ENCODE measurements at regions not wholly inside any gene's neighbourhood (a gene's known extent, or its start where the extent isn't known, plus 50 kb on each side); places are given as distances from the start of the nearest gene placed in this dataset.
"Not testable (repeated sequence)": the region's sequence is repeated elsewhere in the genome, so short reads cannot be mapped to it uniquely, and the experiment has no call there.

DNA sequence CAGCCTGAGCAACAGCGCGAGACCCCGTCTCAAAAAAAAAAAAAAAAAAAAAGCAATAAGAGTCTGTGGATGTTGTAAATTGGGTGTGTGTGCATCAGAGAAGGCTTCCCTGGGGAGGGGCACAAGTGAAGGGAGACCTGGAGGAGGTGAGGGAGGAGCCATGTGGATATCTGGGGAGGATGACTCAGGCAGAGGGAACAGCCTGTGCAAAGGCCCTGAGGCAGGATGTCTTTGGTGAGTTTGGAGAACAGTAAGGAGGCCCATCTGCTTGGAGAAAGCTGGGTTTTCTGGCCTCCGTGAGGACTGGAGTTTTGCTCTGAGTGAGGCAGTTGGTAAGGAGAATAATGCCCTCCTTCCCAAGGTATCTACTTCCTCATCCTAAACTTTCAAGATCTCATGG, 81.9 kb upstream of the ADGRL1 start:
- DNase-seq (ENCODE audit: low spot score); intact Hi-C loops (cut with DNase I): not testable (repeated sequence)

DNA sequence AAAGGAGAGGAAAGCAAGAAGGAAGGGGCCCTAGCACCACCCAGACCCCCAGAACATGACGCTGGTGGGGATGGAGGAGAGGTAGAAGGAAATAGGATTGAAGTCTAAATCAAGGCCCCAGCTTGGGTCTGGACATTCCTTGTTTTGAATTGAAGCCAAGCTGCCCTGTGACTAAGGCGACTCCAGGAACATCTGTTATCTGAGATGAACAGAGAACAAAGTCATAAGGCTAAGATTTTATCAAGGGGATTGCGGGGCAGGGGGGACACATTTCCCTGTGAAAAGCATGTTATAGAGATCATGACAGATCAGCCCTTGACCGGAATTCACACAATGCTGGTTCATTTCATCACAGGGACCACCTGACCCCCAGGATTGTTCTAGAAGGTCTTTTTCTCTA, 80.6 kb upstream of the ADGRL1 start:
- intact Hi-C loops (cut with DNase I); DNase-seq (ENCODE audit: low spot score): not testable (repeated sequence)

DNA sequence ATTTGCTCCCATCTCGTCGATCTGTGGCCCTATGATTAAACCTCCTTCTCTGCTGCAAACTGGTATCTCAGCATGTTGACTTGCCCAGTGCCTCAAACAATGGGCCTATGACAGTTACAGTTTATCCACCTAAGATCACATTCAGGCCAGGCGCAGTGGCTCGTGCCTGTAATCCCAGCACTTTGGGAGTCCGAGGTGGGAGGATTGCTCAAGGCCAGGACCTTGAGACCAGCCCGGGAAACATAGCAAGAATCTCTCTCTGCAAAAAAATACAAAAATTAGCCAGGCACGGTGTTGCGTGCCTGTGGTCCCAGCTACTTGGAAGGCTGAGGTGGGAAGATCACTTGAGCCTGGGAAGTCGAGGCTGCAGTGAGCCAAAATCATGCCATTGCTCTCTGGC, 79.8 kb upstream of the ADGRL1 start:
- intact Hi-C loops (cut with DNase I) = not testable (repeated sequence)

DNA sequence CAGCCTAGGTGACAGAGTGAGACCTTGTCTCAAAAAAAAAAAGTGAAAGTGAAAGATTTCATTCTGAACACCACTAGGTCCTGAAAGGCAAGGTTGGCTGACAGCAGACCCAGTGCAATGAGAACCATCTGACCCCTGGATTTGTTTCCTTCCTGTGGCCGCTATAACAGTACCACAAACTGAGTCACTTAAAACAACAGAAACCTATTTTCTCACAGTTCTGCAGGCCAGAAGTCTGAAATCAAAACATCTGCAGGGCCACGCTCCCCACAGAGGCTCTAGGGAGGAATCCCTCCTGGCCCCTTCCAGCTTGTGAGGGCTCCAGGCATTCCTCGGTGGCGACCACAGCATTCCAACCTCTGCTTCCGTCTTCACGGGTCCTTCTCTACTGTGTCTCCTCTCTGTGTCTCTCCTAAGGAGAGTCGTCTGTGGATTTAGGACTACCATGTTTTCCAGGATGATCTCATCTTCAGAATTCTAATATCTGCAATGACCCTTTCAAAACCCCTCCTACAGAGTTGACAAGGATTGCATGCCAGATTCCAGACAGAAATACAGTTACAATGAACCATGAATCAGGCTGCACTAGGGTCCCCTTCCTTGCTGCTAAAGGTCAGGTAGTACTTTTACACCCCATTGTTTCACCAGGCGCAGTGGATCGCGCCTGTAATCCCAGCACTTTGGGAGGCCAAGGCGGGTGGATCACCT, 78.0 kb upstream of the ADGRL1 start:
- intact Hi-C loops (cut with DNase I); DNase-seq (ENCODE audit: low spot score): not testable (repeated sequence)

More for the DNA sequence above, 79.8 kb upstream of the ADGRL1 start:
- DNase-seq (ENCODE audit: low spot score) = not testable (repeated sequence)

DNA sequence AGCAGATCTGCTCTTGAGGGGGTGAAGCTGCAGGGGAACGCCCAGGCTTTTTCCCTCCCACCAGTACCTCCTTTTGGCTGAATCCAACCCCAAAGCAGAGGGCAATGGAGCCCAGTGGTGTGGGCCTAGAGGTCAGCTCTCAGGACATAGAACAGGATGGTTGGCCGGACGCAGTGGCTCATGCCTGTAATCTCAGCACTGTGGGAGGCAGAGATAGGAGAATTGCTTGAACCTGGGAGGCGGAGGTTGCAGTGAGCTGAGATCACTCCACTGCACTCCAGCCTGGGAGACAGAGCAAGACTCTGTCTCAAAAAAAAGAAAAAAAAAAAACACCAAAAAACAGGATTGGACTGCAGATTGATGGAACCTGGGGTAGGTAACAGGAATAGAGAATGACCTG, 73.3 kb upstream of the ADGRL1 start:
- DNase-seq (ENCODE audit: low spot score); intact Hi-C loops (cut with DNase I): not testable (repeated sequence)

DNA sequence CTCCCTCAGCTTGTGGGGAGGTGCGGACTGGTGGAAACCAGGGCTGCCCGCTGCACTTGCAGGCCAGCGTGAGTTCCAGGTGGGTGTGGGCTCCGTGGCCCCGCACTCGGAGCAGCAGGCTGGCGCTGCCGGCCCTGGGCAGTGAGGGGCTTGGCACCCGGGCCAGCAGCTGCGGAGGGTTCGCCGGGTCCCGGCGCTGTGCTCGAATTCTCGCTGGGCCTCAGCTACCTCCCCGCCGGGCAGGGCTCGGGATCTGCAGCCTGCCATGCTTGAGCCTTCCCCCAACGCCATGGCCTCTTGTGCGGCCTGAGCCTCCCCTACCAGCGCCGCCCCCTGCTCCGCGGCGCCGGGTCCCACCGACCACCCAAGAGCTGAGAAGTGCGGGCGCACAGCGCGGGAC, 71.6 kb upstream of the ADGRL1 start:
- no peak for DNase-seq (ENCODE audit: low spot score)
- intact Hi-C loops (cut with DNase I) = no loop called here

DNA sequence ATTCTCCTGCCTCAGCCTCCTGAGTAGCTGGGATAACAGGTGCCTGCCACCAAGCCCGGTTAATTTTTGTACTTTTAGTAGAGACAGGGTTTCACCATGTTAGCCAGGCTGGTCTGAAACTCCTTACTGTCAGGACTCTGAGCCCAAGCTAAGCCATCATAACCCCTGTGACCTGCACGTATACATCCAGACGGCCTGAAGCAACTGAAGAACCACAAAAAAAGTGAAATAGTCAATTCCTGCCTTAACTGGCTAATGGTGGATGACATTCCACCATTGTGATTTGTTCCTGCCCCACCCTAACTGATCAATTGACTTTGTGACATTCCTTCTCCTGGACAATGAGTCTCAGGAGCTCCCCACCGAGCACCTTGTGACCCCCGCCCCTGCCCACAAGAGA, 69.9 kb upstream of the ADGRL1 start:
- intact Hi-C loops (cut with DNase I) = not testable (repeated sequence)

DNA sequence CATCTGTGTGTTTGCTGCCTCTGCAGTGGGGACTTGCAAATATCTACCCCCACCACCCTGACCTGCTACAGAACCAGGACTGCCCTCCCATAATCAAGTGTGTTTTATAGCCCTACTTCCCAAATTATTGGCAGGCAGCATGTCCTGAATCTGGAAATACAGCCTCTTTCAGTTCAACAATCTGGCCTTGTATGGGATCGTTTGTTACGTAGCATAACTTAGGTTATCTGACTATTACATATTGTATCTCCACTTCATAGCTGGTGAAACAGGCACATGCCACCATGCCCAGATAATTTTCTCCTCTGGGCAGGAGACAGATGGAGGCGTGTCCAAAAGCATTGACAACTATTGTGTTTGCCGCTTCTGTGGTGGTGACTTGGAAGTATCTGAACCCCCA, 66.7 kb upstream of the ADGRL1 start:
- intact Hi-C loops (cut with DNase I) = no loop called here
- DNase-seq (ENCODE audit: low spot score) = no peak

More for the DNA sequence above, 69.9 kb upstream of the ADGRL1 start:
- DNase-seq (ENCODE audit: low spot score) = not testable (repeated sequence)

DNA sequence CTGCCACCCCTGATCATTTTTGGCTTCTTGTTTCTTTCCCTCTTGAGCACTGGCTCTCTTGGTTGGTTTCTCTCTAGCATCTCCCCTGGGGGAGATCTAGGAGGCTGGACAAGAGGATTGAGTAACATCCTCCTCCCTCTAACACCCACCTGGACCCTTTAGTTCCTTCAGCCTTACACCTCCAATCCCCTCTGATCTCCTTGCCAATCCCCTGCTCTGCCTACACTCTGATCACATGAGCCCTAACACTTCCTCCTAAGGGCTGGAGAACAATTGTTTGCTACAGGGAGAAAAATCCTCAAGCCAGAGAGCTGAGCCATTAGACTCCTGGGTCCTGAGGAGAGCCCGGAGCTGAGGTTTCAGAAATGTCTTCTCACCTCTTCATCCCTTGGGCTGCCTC, 65.9 kb upstream of the ADGRL1 start:
- intact Hi-C loops (cut with DNase I) = no loop called here
- DNase-seq (ENCODE audit: low spot score) = no peak

DNA sequence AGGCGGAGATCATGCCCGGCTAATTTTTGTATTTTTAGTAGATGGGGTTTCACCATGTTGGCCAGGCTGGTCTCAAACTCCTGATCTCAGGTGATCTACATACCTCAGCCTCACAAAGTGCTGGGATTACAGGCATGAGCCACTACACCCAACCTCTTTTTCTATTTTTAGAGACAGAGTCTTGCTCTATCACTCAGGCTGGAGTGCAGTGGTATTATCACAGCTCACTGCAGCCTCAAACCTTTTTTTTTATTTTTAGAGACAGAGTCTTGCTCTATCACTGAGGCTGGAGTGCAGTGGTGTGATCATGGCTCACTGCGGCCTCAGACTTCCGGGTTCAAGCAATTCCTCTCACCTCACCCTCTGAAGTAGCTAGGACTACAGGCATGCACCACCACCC, 64.6 kb upstream of the ADGRL1 start:
- DNase-seq (ENCODE audit: low spot score); intact Hi-C loops (cut with DNase I): not testable (repeated sequence)

DNA sequence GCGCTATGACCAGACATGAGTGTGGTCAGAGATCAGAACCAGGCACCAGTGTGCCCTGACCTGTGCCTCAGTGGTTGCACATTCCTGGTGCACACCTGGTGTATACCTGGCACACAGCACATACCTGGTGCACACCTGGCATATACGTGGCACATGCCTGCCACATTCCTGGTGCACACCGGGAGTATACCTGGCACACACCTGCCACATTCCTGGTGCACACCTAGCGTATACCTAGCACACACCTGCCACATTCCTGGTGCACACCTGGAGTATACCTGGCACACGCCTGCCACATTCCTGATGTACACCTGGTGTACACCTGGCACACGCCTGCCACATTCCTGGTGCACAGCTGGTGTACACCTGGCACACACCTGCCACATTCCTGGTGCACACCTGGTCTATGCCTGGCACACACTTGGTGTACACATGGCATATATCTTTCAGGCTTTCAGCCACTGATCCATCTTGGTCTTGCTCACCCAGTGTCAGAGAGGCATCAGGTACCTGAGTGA, 61.3 kb upstream of the ADGRL1 start:
- no peak for DNase-seq (ENCODE audit: low spot score)
- intact Hi-C loops (cut with DNase I) = no loop called here

DNA sequence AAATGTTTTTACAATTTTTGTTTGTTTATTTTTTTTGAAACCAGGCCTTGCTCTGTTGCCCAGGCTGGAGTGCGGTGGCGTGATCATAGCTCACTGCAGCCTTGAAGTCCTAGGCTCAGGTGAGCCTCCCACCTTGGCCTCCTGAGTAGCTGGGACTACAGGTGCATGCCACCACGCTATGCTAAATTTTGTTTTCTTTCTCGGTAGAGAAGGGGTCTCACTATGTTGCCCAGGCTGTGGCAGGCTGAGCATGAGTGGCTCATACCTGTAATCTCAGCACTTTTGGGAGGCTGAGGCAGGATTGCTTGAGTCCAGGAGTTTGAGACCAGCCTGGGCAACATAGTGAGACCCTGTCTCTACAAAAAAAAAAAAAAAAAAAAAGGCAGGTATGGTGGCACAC, 60.2 kb upstream of the ADGRL1 start:
- intact Hi-C loops (cut with DNase I); DNase-seq (ENCODE audit: low spot score): not testable (repeated sequence)

DNA sequence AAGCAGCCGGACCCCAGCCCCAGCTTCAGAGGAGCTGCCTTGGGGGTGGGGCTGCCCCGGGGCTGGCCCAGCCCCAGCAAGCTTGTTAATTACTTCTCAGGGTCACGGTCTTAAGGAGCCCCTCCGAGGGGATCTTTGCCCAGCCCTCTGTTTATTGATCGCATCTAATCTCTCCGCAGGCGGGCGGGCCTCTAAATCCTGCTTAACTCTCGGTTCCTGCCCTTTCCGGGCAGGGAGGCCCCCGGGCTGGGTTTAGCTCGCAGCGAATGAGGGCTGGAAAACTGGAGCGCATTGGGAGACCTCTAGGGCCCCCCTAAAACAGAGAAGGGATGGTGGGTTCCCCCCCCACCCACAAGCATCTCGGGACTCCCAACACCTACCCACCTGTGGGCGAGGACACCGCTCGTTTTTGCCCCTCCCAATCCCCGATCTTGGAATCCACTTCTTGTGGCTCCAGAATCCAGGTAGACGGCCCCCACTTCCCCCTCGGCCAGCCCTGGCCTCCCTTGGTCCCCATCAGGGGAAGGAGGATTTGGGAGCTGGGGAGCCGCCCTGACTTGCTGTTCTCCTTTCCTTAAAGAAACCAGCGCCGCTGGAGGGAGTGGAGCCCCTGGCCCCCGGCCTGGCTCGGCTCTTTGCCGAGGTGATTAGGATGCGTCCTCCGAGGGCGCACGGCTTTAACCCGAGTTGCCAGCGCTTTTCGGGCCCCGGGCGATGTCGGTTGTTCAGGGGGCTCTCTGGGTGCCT, 59.5 kb upstream of the ADGRL1 start:
- DNase-seq (ENCODE audit: low spot score) = no peak
- intact Hi-C loops (cut with DNase I) = no loop called here

DNA sequence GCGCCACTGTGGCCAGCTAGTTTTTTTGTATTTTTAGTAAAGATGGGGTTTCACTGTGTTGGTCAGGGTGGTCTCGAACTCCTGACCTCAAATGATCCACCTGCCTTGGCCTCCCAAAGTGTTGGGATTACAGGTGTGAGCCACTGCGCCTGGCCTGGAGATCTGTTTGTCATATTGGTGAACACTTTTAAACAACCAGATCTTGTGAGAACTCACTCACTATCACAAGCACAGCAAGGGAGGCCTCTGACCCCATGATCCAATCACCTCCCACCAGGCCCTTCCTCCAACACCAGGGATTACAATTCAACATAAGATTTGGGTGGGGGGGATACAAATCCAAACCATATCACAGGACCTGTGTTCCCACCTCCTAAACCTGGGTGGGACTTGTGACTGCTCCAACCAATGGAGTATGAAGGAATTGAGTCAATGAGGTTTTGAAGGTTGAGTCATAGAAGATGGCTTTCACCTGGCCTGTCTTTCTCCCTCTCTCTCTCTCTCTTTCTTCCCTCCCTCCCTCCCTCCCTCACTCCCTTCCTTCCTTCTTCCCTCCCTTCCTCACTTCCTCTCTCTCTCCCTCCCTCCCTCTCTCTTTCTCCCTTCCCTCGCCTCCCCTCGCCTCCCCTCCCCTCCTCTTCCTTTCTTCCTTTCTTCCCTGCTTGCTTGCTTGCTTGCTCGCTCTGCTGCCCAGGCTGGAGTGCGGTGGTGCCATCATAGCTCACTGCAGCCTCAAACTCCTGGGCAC, 50.1 kb upstream of the ADGRL1 start:
- DNase-seq (ENCODE audit: low spot score); intact Hi-C loops (cut with DNase I): not testable (repeated sequence)

Measured in posterior vena cava (tissue), 2 donors.